ENCODE measurements at regions not wholly inside any gene's neighbourhood (a gene's known extent, or its start where the extent isn't known, plus 50 kb on each side); places are given as distances from the start of the nearest gene placed in this dataset.

GRCh38 chr12:108078428-108078827 is 50.7 kb upstream of the WSCD2 start:
- no peak for DNase-seq (ENCODE audit: low read depth)
